Iris pigment epithelial cell (primary cell): ENCODE measurements at regions not wholly inside any gene's neighbourhood (a gene's known extent, or its start where the extent isn't known, plus 50 kb on each side); places are given as distances from the start of the nearest gene placed in this dataset.
"Not testable (repeated sequence)": the region's sequence is repeated elsewhere in the genome, so short reads cannot be mapped to it uniquely, and the experiment has no call there.

Experiments
- DNase-seq: peaks from one replicate; pipeline ENCODE4 v3.0.0-alpha.2; 2011; ENCODE audit warnings: low read depth

DNA sequence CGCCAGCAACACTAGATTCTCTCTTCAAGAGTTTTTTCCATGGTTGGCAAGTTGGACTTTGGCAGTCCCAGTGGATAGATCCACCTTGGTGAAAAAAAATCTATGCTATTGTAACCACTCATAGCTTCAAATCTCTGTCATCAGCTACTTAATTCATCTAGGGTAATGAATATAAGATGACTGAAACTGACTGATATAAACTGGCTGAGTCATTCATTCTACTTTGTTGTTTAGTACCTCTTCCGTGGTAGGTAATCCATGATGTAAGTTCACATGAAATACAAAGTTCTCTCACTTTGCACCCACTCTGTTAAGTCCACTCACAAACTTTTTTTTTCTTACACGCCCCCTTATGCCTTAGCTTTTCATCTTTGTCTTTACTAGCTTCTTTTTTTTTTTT is 1381.5 kb downstream of the SLITRK5 start:
- DNase-seq, result no peak

DNA sequence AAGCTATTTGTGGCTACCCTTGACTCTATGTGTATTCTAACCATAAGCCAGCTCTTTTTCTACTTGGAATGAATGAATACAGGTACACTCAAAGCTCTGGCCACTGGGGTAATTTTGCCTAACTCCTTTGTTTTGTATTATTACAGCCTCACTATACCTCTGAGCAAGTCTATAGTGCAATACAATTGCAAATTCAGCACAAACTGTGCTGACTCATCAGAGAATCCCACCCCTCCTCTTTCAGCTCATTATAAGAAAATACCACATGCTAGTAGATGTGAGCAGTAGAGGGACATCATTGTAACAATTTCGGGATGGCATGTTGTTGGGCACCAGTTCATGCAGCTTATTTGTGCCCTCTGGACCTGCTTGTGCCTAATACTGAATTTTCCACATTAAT is 1382.2 kb downstream of the SLITRK5 start:
- no peak for DNase-seq

DNA sequence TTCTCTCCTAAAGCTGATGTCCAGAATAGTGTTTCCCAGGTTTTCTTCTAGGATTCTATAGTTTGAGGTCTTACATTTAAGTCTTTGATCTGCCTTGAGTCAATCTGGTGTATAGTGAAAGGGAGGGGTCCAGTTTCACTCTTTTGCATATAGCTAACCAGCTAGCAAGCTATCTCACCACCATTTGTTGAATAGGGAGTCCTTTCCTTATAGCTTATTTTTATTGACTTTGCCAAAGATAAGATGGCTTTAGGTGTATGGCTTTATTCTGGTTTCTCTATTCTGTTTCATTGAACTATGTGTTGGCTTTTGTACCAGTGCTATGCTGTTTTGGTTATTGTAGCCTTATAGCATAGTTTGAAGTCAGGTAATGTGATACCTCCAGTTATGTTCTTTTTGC is 1386.1 kb downstream of the SLITRK5 start:
- no peak for DNase-seq

DNA sequence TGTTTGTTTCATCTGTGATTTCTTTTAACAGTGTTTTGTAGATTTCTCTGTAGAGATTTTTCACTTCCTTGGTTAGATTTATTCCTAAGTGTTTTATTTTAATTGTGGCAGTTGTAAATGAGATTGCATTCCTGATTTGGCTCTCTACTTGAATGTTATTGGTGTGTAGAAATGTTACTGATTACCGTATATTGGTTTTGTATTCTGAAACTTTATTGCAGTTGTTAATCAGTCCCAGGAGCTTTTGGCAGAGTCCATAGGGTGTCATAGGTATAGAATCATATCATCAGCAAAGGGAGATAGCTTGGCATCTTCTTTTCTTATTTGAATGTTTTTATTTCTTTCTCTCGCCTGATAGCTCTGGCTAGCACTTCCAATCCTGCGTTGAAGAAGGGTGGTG is 1386.7 kb downstream of the SLITRK5 start:
- no peak for DNase-seq

DNA sequence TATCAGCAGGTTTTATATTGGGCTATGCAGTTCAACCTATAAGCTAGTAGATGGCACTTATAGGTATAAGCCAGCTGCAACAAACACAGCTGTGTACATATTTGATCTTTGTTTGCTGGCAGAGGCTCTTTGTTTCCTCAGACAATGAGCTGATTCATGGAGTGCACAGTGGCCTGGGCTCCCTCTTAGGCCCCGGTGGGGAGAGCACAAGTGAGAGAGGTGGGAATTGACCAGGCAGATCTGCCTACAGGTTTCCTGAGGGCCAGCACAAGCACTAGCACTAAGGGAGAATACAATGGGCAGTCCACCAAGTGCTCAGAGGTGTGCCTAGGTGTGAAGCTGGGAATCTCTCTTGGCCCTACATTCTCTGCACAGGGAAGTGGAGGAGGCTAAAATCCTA is 1390.7 kb downstream of the SLITRK5 start:
- no peak for DNase-seq

DNA sequence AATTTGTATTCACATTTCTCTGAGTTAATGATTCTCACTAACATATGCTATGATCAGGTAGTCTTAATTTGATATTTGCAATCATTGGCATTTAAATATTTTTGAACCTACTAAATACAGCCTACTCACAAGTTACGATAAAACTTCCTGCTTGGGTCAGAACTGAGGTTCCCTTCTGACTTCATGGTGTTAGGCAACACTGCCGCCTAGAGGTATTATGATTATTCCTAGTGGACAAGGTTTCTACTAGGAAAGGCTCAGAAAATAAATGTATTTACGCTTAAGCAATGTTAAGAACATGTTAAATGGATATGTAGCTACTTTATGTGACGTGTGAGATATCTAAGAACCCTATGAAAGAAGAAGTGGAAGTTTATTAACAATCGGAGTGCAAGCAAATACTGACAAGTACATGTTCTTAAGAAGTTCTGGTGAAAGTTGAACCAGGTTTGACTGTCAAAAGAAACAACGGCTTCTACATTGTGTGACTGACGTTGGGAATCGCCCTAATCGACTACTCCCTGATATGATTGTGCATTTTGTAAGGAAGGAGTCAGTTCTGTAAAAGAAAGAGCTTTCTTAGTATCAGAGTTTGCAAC is 1395.8 kb downstream of the SLITRK5 start:
- peak; percentile 30 for DNase-seq

DNA sequence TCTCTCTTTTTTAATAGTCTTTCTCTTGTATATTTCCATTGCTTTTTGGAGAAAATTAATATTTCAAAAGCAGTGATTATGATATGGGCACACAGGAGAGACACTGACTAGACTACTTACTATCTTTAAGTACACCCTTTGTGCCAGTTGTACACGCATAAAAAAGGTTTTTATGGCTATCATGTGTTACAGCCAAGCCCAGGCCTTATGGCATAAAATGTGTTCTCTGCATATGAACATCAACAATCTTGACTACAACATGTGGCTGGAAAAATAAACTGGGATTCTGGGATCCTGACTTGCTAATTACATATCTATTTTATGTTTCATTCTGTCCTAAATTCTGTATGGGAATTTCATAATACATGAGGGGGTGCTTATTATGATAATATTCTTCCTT is 1401.8 kb downstream of the SLITRK5 start:
- no peak for DNase-seq

DNA sequence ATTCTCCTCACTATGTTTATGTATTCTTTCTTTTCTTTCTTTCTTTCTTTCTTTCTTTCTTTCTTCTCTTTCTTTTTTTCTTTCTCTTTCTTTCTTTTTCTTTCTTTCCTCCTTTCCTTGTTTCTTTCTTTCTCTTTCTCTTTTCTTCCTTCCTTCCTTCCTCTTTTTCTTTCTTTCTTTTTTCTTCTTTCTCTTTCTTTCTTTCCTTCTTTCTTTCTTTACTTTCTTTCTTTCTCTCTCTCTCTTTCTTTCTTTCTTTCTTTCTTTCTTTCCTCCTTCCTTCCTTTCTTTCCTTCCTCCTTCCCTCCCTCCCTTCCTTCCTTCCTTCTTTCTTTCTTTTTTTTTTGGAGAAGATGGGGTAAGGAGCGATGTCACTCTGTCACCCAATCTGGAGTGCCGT is 1405.5 kb downstream of the SLITRK5 start:
- no peak for DNase-seq

DNA sequence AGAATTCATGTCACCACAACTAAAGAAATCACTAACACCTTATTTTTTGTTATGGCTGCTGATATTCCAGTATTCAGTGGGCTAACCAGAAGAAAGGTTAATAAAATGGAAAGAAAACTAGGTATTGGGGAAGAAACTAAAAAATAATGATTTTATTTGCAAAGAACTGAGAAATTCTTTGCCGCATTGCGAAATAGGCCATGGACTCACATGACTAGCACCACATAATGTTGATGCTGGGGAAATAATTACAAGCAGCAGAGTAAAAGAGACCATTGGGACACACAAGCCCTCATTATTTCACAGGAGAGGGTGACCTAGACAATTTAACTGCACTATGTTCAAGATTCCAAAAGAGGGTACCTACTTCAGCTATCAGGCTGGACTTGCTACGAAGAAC is 1411.5 kb downstream of the SLITRK5 start:
- DNase-seq, result no peak

DNA sequence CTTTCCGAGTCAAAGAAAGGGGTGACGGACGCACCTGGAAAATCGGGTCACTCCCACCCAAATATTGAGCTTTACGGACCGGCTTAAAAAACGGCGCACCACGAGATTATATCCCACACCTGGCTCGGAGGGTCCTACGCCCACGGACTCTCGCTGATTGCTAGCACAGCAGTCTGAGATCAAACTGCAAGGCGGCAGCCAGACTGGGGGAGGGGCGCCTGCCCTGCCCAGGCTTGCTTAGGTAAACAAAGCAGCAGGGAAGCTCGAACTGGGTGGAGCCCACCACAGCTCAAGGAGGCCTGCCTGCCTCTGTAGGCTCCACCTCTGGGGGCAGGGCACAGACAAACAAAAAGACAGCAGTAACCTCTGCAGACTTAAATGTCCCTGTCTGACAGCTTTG is 1416.9 kb downstream of the SLITRK5 start:
- DNase-seq, result not testable (repeated sequence)

DNA sequence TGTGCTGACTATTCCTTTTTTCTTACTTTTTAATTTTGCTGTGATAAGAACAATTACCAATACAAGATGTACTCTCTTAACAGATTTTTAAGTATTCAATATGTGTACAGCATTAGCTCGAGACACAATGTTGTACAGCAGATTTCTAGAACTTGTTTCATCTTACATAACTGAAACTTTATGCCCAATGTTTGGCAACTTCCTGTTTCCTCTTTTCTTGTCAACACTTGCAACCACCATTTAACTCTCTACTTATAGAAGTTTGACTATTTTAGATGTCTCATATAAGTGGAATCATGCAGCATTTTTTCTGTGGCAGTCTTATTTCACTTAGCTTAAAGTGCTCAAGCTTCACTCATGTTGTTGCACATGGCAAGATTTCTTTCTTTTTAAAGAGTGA is 1426.8 kb downstream of the SLITRK5 start:
- no peak for DNase-seq

DNA sequence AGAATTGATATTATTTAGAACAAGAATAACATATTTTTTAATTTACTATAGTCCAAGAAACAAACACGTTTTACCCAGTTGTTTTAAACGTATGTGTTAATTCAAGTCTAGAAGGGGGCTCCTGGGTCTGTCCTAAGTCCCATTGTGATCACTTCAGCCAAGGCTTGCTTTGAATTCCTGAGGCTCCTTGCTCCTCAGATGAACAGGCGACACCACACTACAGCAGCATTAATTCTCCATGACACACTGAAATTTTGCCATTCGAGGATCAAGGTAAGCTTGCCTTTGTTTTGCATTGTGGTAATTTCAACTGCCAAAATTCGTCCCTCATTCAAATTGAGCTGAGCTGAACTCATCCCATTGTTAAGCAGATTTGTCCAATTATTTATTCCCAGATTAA is 1442.6 kb downstream of the SLITRK5 start:
- no peak for DNase-seq

DNA sequence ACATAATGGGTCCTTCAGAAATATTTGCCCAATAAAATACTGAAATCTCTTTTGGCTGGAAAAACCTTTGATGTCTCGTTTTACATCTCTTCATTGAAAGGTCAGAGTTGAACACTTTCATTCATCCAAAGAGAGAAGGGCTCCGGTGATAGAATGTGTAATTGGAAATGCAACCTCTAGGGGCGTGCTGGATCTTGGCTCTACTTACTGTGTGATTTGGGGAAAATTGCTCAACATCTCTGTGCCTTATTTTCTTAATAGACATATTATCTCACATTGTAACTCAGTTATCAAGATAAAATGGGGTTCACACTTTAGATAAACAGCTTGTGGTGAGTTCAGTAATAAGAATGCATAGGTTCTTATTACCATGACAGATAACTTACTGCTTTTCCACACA is 1444.1 kb downstream of the SLITRK5 start:
- DNase-seq, result no peak

DNA sequence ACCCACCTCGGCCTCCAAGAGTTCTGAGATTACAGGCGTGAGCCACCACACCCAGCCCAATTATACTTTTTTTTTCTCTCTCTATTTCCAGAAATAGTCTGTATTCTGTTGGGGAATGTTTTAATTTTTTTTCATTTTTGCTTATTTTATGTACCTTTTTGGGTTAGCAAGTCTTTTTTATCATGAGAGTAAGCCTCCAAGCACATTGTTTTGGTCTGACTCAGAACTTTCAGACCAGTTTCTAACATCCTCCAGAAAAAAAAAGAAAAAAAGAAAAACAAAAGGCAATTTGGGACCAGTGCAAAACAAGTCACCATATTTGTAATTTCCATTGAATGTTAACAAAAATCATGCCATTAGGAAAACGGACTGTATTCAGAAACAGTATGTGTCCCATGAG is 1465.5 kb downstream of the SLITRK5 start:
- DNase-seq, result no peak

DNA sequence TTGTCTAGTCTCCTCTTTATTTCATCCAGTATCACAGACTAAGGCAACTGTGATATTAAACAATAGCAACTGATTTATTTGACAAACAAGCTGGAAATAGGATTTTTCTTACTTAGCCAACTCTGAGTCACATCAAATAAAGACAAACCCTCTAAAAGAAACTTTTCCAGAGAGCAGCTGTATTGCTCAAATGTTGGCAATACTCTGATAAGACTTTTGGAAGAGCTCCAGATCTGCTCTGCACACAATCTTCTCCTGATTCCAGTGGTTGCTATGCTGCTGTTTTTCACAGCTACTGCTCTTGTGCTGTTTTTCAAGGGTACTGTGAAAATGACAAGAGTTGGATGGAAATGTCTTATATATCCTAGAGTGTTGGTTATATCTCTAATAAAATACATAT is 1479.2 kb downstream of the SLITRK5 start:
- DNase-seq, result peak; percentile 9

DNA sequence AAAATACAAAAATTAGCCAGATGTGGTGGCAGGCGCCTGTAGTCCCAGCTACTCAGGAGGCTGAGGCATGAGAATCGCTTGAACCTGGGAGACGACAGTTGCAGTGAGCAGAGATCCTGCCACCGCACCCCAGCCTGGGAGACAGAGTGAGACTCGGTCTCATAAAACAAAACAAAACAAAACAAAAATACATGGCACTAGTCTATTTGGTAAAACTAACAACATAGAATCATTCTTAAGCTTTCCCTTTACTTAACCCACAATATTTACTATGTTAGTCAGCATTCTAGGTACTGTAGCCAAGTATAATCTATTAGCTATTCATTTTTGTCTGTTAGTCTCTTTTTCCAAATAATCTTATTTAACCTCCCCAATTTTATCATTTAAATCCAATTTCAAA is 1482.8 kb downstream of the SLITRK5 start:
- DNase-seq, result no peak

DNA sequence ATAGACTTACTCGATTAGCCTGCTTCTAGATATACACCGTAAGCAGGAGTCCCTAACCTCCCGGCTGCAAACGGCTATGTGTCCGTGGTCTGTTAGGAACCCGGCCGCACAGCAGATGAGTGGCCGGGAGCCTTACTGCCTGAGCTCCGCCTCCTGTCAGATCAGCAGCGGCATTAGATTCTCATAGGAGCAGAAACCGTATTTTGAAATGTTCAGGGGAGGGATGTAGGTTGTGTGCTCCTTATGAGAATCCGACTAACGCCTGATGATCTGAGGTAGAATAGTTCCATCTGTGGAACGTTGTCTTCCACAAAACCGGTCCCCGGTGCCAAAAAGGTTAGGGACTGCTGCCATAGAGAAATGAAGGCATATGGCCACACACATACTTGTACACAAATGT is 1491.9 kb downstream of the SLITRK5 start:
- no peak for DNase-seq

DNA sequence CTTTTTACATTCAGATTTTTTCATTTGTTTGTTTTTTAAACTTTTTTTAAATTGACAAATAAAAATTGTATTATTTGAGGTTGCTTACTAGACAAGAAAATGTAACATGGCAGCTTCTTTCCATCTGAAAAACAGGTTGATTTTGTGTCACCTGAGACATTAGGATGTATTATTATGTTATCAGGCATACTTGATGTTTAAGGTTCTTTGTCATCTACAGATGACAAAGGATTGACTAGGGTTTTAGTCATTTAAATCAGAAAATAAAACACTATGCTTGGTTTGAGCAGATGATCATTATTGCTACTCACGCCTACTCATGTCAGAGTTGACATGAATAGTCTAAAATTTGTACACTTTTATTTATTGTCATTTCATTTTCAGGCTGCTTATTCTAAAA is 1494.5 kb downstream of the SLITRK5 start:
- DNase-seq, result no peak

DNA sequence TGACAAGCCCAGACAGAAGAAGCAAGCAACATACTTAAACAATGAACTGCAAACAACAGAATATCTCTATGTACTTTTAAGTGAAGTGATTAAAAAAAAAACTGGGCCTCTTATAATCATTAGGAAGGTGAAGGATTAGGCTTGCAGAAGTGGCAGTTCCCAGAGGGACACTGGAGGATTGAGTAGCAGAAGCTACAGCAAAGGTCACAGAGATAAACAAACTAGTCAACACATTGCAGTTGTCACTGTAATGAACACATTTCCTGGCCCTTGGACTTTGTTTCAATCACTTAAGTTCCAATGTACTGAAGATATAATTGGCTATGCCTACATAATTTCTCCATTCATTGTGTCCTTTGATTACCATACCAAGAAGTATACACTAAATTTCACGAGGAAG is 1498.8 kb downstream of the SLITRK5 start:
- DNase-seq, result no peak

DNA sequence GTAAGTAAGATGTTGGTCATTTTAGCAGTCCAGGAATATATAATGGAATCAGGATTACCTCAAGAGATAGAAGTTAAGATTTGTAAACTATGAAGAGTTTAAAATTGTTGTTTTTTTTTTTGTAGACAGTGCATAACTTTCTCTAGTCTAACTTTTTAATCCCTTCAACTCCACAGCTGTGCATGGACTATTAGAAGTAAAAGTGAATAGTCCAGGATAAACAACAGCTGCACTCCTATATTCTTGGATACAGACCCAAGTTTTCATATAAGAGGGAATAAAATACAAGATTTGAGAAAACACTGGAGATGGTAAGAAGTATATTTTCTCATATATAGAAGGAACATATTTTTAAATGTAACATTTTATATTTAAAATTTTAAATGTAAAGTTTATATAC is 1509.9 kb downstream of the SLITRK5 start:
- no peak for DNase-seq

DNA sequence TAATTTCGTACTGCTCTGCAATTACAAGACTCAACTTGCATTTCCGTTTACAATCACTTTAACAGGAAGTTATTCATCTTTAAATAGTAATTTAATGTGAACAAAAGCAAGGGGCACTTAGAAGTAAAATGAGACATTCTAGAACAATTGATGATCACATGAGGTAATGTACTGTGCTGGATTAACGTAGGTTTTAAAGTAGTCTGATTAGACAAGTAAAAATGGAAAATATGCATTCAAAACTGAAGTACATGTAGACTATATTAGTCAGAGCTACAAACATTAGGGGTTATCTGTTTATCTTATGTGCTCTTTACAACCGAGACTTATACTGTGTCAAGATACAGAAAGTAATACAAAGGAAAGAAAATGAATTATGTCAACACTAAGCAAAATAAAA is 1528.0 kb downstream of the SLITRK5 start:
- DNase-seq, result no peak

DNA sequence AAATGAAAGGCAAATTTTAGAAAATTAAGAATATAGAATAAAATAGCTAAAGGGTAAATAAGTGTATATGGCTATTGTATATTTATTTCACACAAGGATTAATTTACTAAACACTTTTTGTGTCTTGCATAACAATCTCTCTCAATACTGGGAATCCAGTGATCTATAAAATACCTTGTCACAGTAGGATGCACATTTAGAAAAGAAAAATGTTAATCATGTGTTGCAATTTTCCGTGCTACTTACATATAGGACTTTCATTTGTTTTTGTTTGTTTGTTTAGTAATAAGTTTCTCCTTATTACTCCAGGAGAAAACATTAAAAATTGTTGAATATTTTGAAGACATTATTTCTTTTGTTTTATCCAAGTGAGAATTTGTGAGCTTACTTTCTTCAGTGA is 1533.3 kb downstream of the SLITRK5 start:
- no peak for DNase-seq

DNA sequence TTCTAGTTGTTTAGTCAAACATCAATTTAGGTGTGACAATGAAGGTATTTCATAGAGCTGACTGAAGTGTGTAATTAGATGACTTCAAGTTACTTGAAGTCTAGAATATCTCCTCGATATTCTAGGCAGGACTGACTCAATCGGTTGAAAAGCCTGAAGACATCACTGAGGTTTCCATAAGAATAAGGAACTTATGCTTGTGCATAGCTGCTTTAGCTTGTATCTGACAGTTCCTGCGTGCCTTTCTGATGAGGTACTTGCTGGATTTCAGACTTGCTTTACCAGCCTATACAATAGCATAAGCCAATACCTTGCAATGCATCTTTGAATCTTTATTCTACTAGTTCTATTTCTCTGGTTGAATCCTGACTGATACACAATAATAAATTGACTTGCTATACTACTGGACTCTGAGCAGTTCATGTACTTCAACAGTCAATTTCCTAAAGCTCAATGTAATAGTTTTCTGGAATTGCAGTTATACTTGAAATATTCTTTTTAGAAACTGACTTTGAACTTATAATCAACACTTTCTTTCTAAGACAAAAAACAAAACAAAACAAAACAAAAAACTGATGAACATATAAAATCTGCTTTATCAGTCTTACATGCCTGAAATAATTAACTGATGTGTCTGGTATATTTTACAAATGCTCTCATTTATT is 1534.8 kb downstream of the SLITRK5 start:
- no peak for DNase-seq

DNA sequence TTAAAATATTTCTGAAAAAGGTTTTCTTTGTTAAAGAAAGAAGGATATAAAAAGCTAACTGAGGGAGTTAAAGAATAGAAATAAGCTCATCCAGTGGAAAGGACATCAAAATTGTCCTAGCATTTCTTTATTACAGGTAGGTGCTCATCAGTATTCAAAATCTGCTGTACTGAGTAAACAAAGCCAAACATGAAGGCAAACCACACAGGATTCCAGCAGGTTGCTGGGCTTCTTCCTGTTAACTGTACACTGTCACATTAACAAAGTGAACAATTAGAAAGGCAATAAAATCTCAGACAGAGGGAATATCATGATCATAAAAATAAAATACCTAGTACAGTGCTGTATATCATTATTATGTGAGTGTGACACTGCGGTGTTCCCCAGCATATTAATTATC is 1541.0 kb downstream of the SLITRK5 start:
- no peak for DNase-seq
